Pancreas (tissue), 10 donors: ENCODE measurements at regions not wholly inside any gene's neighbourhood (a gene's known extent, or its start where the extent isn't known, plus 50 kb on each side); places are given as distances from the start of the nearest gene placed in this dataset.
"Not testable (repeated sequence)": the region's sequence is repeated elsewhere in the genome, so short reads cannot be mapped to it uniquely, and the experiment has no call there.

Experiments used
- ATAC-seq, 4 donors: fragments of 200-7000 bp; cut with Tn5 transposase; one replicate each; pipeline versions ENCODE4 v1.8.0 to v1.9.1; 2020; ENCODE audit warnings: mild to moderate bottlenecking in 4 of 4, moderate library complexity in 4 of 4
- DNase-seq, 6 donors: peaks; one replicate each; pipeline ENCODE4 v3.0.0-alpha.2; 2020
- FAIRE-seq: peaks from 2 replicates; lab custom pipeline; 2012; peaks lifted over from hg19 to GRCh38; lab: Jason Lieb, UNC
- H3K27ac ChIP-seq, 4 donors: fragments of 200-600 bp; sonication (generic); 1 replicate in 3 of 4; 2 replicates in 1 of 4; pipeline versions ENCODE4 v1.5.0 to v1.8.0; 2020
- H3K27me3 ChIP-seq, 4 donors: fragments of 200-600 bp; one replicate each; pipeline ENCODE4 v1.8.0; 2021
- H3K36me3 ChIP-seq, 3 donors: fragments of 200-600 bp; sonication (generic) in 1 of 3; one replicate each; pipeline versions ENCODE4 v1.5.0 to v1.8.0; 2020 to 2021
- H3K4me1 ChIP-seq, 3 donors: fragments of 200-600 bp; one replicate each; pipeline ENCODE4 v1.8.0; 2021
- H3K4me3 ChIP-seq, 4 donors: fragments of 200-600 bp; sonication (generic) in 2 of 4; one replicate each; pipeline versions ENCODE4 v1.5.0 to v1.8.0; 2020 to 2021
- H3K9me3 ChIP-seq, 4 donors: fragments of 200-600 bp; one replicate each; pipeline ENCODE4 v1.8.0; 2021
- CTCF ChIP-seq, 4 donors: fragments of 200-600 bp; sonication (generic) in 3 of 4; IDR thresholded peaks; one replicate each; pipeline versions ENCODE4 v1.5.0 to v1.8.0; 2021; ENCODE audit warnings: antibody characterized with exemption in 4 of 4
- WGBS, 2 donors: extraction: QIAGEN DNeasy Blood & Tissue Kit; methylation state at CpG; one replicate each; pipeline ENCODE4 v1.1.7; 2013; 5-methylcytosine and 5-hydroxymethylcytosine counted together
- intact Hi-C, 3 donors: fragments of 100-400 bp; cut with DNase I; formaldehyde crosslinking; loops; one replicate each; pipeline versions ENCODE4 v1.11.1 to v1.14.2; 2022
- donor health status: healthy with polysubstance abuse.
- donor health status: DM: no; HTN: no; CAD: no; lungs with moderate emphysema.
- donor health status: DM: no; HTN: no; CAD: no.
- donor health status: control.
- donor health status: control.
- donor health status: Bipolar disorder and iron deficiency.
- donor health status: DM: yes; HTN: yes; CAD: no.
- donor health status: DM: no; HTN: no; CAD: no.
- donor health status: DM: no; HTN: no; CAD: no.
- donor health status: DM: yes; HTN: yes; CAD: no.

DNA sequence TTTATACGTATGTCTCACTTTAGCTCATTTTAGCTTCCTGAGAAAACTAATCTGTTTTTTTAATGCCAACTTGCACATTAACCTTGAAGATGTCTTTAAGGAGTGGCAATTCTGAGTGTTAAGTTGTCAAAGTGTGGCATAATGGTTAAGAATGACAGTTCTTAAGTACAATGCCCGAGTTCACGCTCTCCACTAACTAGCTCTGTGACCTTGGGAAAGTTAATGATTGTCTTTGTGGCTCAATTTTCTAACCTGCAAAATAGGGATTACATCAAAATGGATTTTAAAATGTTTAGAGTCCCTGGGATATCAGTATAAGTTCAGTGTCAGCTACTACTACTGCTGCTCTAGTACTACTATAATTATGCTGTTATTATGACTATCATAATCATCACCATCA lies 409.7 kb downstream of the SOCS6 start:
- H3K9me3 ChIP-seq, result no peaks in the 10 kb centered on the region

GRCh38 chr18:70693246-70693645 lies 404.4 kb downstream of the SOCS6 start:
- DNase-seq, result no peak
- no peak for FAIRE-seq
- H3K27me3 ChIP-seq, result no peaks in the 10 kb centered on the region
- H3K36me3 ChIP-seq, result no peaks in the 10 kb centered on the region
- intact Hi-C loops, result no loop called here
- ATAC-seq, result no peak
- no peaks in the 10 kb centered on the region for H3K9me3 ChIP-seq
- no peaks in the 10 kb centered on the region for H3K4me1 ChIP-seq
- no peak for TF ChIP-seq CTCF (IDR thresholded peaks at IDR 0.05)
- 15 to 17% methylated on average over 6 of the region's 6 CpGs for WGBS, 2 donors
- H3K4me3 ChIP-seq, result no peak overlapping the region
- H3K27ac ChIP-seq, result no peak overlapping the region

More for the DNA sequence above, 409.7 kb downstream of the SOCS6 start:
- no peaks in the 10 kb centered on the region for H3K36me3 ChIP-seq
- TF ChIP-seq CTCF (IDR thresholded peaks at IDR 0.05), result no peak
- no peaks in the 10 kb centered on the region for H3K4me1 ChIP-seq
- ATAC-seq (no peak), DNase-seq (no peak), FAIRE-seq (no peak)
- H3K4me3 ChIP-seq, result no peak overlapping the region
- no peaks in the 10 kb centered on the region for H3K27me3 ChIP-seq
- H3K27ac ChIP-seq, result no peak overlapping the region
- intact Hi-C loops, result no loop called here
- 27 to 32% methylated on average over 3 of the region's 3 CpGs for WGBS, 2 donors

DNA sequence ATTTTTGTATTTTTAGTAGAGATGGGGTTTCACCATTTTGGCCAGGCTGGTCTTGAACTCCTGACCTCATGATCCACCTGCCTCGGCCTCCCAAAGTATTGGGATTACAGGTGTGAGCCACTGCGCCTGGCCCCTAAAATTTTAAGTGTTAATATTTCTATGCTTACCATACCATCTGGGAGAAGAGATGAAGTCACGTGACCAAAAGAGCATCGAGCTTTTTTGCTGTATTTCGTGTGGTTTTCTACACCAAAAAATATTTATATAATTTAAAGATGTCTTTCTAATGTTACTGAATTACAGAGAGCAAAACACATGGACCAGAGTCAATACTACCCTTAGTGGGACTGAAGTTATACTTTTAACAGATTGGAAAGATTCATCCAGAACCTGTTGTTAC lies 400.9 kb downstream of the SOCS6 start:
- DNase-seq, H3K27me3 ChIP-seq, ATAC-seq, H3K27ac ChIP-seq, FAIRE-seq, H3K9me3 ChIP-seq, H3K4me3 ChIP-seq, H3K36me3 ChIP-seq, H3K4me1 ChIP-seq, intact Hi-C loops: not testable (repeated sequence)
- 65 to 83% methylated on average over 5 of the region's 5 CpGs for WGBS, 2 donors

GRCh38 chr18:70688286-70688685 lies 399.4 kb downstream of the SOCS6 start:
- 33 to 40% methylated on average over 1 of the region's 1 CpG for WGBS, 2 donors
- DNase-seq (no peak), ATAC-seq (no peak), FAIRE-seq (no peak)
- H3K36me3 ChIP-seq, result no peaks in the 10 kb centered on the region
- H3K27me3 ChIP-seq, result no peaks in the 10 kb centered on the region
- intact Hi-C loops, result no loop called here
- no peak for TF ChIP-seq CTCF (IDR thresholded peaks at IDR 0.05)
- H3K9me3 ChIP-seq, result no peaks in the 10 kb centered on the region
- H3K4me1 ChIP-seq, result no peaks in the 10 kb centered on the region
- no peak overlapping the region for H3K4me3 ChIP-seq
- H3K27ac ChIP-seq, result no peak overlapping the region

GRCh38 chr18:70684821-70685220 lies 396.0 kb downstream of the SOCS6 start:
- Histone ChIP-seq H3K27ac (no peak overlapping the region), H3K9me3 (no peaks in the 10 kb centered on the region), H3K4me3 (no peak overlapping the region), H3K36me3 (no peaks in the 10 kb centered on the region), H3K4me1 (no peaks in the 10 kb centered on the region), H3K27me3 (no peaks in the 10 kb centered on the region)
- TF ChIP-seq CTCF (IDR thresholded peaks at IDR 0.05), result no peak
- intact Hi-C loops, result no loop called here
- 84 to 99% methylated on average over 2 of the region's 2 CpGs for WGBS, 2 donors
- ATAC-seq (no peak), DNase-seq (no peak), FAIRE-seq (no peak)

GRCh38 chr18:70683263-70683662 lies 394.4 kb downstream of the SOCS6 start:
- no peak for TF ChIP-seq CTCF (IDR thresholded peaks at IDR 0.05)
- ATAC-seq (no peak), FAIRE-seq (no peak), DNase-seq (no peak)
- H3K27me3 ChIP-seq, result no peaks in the 10 kb centered on the region
- H3K9me3 ChIP-seq, result no peaks in the 10 kb centered on the region
- no peaks in the 10 kb centered on the region for H3K36me3 ChIP-seq
- no peaks in the 10 kb centered on the region for H3K4me1 ChIP-seq
- WGBS, 2 donors, result 57 to 65% methylated on average over 5 of the region's 5 CpGs
- H3K4me3 ChIP-seq, result no peak overlapping the region
- intact Hi-C loops, result no loop called here
- no peak overlapping the region for H3K27ac ChIP-seq
